ENCODE measurements at regions not wholly inside any gene's neighbourhood (a gene's known extent, or its start where the extent isn't known, plus 50 kb on each side); places are given as distances from the start of the nearest gene placed in this dataset.

DNA sequence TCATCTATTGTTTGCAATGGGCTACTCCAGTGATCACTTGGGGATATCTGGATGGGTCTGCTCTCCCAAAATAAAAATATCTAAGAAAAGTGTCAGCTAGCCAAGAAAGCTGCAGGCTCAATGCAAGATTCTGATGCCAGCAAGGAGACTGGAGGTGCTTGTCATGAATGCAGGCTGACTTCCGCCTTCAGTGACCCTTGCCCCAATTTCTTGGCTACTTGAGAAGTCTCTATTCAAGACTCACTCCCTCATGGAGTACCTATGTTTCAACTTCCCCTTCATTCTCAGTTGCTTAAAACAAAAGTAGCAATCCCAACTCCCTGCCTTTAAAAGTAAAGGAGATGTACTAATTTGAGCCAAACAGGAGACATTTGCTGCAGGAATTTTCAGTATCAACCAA, 123.9 kb downstream of the GPR65 start:
- no peak overlapping the region for H3K4me3 ChIP-seq (replicated peaks; ENCODE audit: insufficient read depth, low read length)
- DNase-seq (ENCODE audit: low read depth in 1 of 2, low spot score in 1 of 2), result peak in 1 of 2 experiments; percentile 6
- TF ChIP-seq GABPA (IDR thresholded peaks at IDR 0.05; ENCODE audit: low read depth) (no peak), CTCF (IDR thresholded peaks at IDR 0.05; ENCODE audit: insufficient read depth, low read length) (no peak), POLR2AphosphoS5 (IDR thresholded peaks at IDR 0.05; ENCODE audit: low read depth) (no peak), SPI1 (IDR thresholded peaks at IDR 0.05; ENCODE audit: borderline replicate concordance, low read depth) (no peak)
- TF ChIP-seq, protein P1, sequence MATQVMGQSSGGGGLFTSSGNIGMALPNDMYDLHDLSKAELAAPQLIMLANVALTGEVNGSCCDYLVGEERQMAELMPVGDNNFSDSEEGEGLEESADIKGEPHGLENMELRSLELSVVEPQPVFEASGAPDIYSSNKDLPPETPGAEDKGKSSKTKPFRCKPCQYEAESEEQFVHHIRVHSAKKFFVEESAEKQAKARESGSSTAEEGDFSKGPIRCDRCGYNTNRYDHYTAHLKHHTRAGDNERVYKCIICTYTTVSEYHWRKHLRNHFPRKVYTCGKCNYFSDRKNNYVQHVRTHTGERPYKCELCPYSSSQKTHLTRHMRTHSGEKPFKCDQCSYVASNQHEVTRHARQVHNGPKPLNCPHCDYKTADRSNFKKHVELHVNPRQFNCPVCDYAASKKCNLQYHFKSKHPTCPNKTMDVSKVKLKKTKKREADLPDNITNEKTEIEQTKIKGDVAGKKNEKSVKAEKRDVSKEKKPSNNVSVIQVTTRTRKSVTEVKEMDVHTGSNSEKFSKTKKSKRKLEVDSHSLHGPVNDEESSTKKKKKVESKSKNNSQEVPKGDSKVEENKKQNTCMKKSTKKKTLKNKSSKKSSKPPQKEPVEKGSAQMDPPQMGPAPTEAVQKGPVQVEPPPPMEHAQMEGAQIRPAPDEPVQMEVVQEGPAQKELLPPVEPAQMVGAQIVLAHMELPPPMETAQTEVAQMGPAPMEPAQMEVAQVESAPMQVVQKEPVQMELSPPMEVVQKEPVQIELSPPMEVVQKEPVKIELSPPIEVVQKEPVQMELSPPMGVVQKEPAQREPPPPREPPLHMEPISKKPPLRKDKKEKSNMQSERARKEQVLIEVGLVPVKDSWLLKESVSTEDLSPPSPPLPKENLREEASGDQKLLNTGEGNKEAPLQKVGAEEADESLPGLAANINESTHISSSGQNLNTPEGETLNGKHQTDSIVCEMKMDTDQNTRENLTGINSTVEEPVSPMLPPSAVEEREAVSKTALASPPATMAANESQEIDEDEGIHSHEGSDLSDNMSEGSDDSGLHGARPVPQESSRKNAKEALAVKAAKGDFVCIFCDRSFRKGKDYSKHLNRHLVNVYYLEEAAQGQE (IDR thresholded peaks at IDR 0.05; ENCODE audit: insufficient replicate concordance, low read depth), result no peak
- H3K27ac ChIP-seq (replicated peaks), result no peak overlapping the region
- H3K27me3 ChIP-seq (ENCODE audit: insufficient read depth, poor library complexity, severe bottlenecking), result no peaks in the 10 kb centered on the region

DNA sequence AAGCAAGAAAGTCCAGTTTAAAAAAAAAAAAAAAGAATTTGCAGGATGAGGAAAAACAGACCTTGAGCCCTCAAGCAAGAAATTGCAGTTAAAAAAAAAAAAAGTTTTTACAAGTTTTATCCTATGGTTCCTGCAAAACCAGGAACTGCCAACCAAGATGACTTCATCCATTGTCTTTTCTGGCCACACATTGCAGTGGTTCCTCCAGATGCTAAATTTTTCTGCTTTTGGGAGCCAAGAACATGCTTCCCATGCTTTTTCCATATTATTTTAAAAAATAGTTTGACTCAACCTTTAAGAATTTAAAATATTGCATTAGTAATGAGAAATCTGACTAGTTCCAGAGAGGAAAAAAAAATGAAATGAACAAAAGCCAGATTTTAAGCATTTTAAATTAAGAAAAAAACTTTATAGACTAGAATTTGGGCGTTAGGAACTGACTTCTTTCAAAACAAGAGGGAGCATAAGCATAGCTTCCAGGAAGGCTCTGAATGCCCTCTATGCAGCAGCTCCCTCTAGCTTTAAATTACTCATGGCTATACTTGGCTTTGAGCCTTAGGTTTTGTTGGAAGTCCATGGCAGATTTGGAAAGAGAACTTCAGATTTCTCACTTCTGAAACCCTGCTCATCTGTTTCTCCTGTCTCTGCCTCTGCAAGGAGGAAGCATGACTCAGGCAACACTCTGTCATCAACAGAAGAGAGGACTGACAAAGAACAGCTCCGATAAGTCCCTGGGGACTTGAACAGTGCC, 124.5 kb downstream of the GPR65 start:
- DNase-seq (ENCODE audit: low read depth in 1 of 2, low spot score in 1 of 2), result peak; percentile 55 to 66
- H3K27me3 ChIP-seq (ENCODE audit: insufficient read depth, poor library complexity, severe bottlenecking), result no peaks in the 10 kb centered on the region
- no peak overlapping the region for H3K4me3 ChIP-seq (replicated peaks; ENCODE audit: insufficient read depth, low read length)
- no peak overlapping the region for H3K27ac ChIP-seq (replicated peaks)
- TF ChIP-seq, protein P1 (IDR thresholded peaks at IDR 0.05; ENCODE audit: insufficient replicate concordance, low read depth), result no peak
- no peak for TF ChIP-seq GABPA (IDR thresholded peaks at IDR 0.05; ENCODE audit: low read depth)
- no peak for TF ChIP-seq CTCF (IDR thresholded peaks at IDR 0.05; ENCODE audit: insufficient read depth, low read length)
- no peak for TF ChIP-seq SPI1 (IDR thresholded peaks at IDR 0.05; ENCODE audit: borderline replicate concordance, low read depth)
- TF ChIP-seq POLR2AphosphoS5 (IDR thresholded peaks at IDR 0.05; ENCODE audit: low read depth), result no peak

DNA sequence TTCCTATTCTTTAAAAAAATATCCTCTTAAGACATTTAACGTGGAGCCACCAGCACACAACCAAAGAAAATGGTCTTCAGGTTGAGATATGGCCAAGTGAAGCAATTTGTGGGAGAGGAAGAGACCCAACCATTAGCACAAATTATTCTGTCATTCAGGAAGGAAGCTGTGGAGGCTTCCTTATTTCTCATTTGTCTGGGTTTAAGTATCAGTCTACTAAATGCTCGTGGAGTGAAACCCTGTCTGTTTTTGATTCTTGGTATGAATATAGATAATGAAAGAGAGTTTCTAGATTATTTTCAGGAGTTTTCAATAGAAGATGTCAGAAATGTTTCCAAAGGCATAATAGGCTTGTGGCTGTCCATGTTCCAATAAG, 125.1 kb downstream of the GPR65 start:
- Histone ChIP-seq H3K4me3 (replicated peaks; ENCODE audit: insufficient read depth, low read length) (no peak overlapping the region), H3K27ac (replicated peaks) (no peak overlapping the region)

More for the DNA sequence above, 125.1 kb downstream of the GPR65 start:
- no peaks in the 10 kb centered on the region for H3K27me3 ChIP-seq (ENCODE audit: insufficient read depth, poor library complexity, severe bottlenecking)
- no peak for TF ChIP-seq GABPA (IDR thresholded peaks at IDR 0.05; ENCODE audit: low read depth)
- TF ChIP-seq, protein P1 (IDR thresholded peaks at IDR 0.05; ENCODE audit: insufficient replicate concordance, low read depth), result no peak
- no peak for TF ChIP-seq POLR2AphosphoS5 (IDR thresholded peaks at IDR 0.05; ENCODE audit: low read depth)
- no peak for TF ChIP-seq CTCF (IDR thresholded peaks at IDR 0.05; ENCODE audit: insufficient read depth, low read length)
- no peak for TF ChIP-seq SPI1 (IDR thresholded peaks at IDR 0.05; ENCODE audit: borderline replicate concordance, low read depth)
- no peak for DNase-seq (ENCODE audit: low read depth in 1 of 2, low spot score in 1 of 2)
